DND-41 (cell line): ENCODE measurements at regions not wholly inside any gene's neighbourhood (a gene's known extent, or its start where the extent isn't known, plus 50 kb on each side); places are given as distances from the start of the nearest gene placed in this dataset.

Experiments
- EZH2 ChIP-seq: IDR thresholded peaks from 3 replicates; pipeline ENCODE4 v1.6.1; 2012; ENCODE audit warnings: borderline replicate concordance, low read depth, mild to moderate bottlenecking, moderate library complexity, low read length, inconsistent platforms; ENCODE audit not compliant: severe bottlenecking
- TF ChIP-seq, protein P1 (sequence below): IDR thresholded peaks from 2 replicates; pipeline ENCODE4 v1.5.1; 2012; ENCODE audit warnings: borderline replicate concordance, low read length, moderate library complexity, mild to moderate bottlenecking; ENCODE audit not compliant: poor library complexity, severe bottlenecking; ENCODE audit errors: extremely low read depth

GRCh38 chr6:92934625-92935024, 484.7 kb downstream of the EPHA7 start:
- TF ChIP-seq, protein P1, sequence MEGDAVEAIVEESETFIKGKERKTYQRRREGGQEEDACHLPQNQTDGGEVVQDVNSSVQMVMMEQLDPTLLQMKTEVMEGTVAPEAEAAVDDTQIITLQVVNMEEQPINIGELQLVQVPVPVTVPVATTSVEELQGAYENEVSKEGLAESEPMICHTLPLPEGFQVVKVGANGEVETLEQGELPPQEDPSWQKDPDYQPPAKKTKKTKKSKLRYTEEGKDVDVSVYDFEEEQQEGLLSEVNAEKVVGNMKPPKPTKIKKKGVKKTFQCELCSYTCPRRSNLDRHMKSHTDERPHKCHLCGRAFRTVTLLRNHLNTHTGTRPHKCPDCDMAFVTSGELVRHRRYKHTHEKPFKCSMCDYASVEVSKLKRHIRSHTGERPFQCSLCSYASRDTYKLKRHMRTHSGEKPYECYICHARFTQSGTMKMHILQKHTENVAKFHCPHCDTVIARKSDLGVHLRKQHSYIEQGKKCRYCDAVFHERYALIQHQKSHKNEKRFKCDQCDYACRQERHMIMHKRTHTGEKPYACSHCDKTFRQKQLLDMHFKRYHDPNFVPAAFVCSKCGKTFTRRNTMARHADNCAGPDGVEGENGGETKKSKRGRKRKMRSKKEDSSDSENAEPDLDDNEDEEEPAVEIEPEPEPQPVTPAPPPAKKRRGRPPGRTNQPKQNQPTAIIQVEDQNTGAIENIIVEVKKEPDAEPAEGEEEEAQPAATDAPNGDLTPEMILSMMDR, result no peak
- no peak for TF ChIP-seq EZH2
